Tibial nerve (tissue), 4 donors: ENCODE measurements at regions not wholly inside any gene's neighbourhood (a gene's known extent, or its start where the extent isn't known, plus 50 kb on each side); places are given as distances from the start of the nearest gene placed in this dataset.
"Not testable (repeated sequence)": the region's sequence is repeated elsewhere in the genome, so short reads cannot be mapped to it uniquely, and the experiment has no call there.

Experiments used
- DNase-seq, 2 donors: peaks; one replicate each; pipeline ENCODE4 v3.0.0-alpha.2; 2019; ENCODE audit warnings: low spot score in 2 of 2
- H3K27ac ChIP-seq, 4 donors: fragments of 200-600 bp; sonication (generic) in 3 of 4; one replicate each; pipeline ENCODE4 v1.5.1; 2017 to 2019; ENCODE audit warnings: mild to moderate bottlenecking in 1 of 4
- H3K27me3 ChIP-seq, 2 donors: fragments of 200-600 bp; sonication (generic) in 1 of 2; one replicate each; pipeline versions ENCODE4 v1.5.1 to v1.6.0; 2017 to 2019
- H3K36me3 ChIP-seq, 3 donors: fragments of 200-600 bp; sonication (generic); one replicate each; pipeline ENCODE4 v1.5.1; 2018 to 2019
- H3K4me1 ChIP-seq, 4 donors: fragments of 200-600 bp; sonication (generic) in 3 of 4; one replicate each; pipeline ENCODE4 v1.5.1; 2017 to 2019
- H3K4me3 ChIP-seq, 4 donors: fragments of 200-600 bp; sonication (generic) in 3 of 4; one replicate each; pipeline ENCODE4 v1.5.1; 2017 to 2019; ENCODE audit warnings: mild to moderate bottlenecking in 1 of 4, moderate library complexity in 1 of 4
- H3K9me3 ChIP-seq, 4 donors: fragments of 200-600 bp; sonication (generic) in 3 of 4; one replicate each; pipeline ENCODE4 v1.5.1; 2017 to 2019
- EP300 ChIP-seq, 2 donors: sonication (generic); formaldehyde crosslinking; IDR thresholded peaks; one replicate each; pipeline ENCODE4 v1.6.1; 2017; ENCODE audit warnings: antibody characterized with exemption in 2 of 2, mild to moderate bottlenecking in 1 of 2
- POLR2A ChIP-seq, 2 donors: fragments of 450-650 bp; IDR thresholded peaks; one replicate each; pipeline ENCODE4 v1.6.1; 2017; ENCODE audit warnings: antibody characterized with exemption in 2 of 2, mild to moderate bottlenecking in 2 of 2, moderate library complexity in 2 of 2
- WGBS, 2 donors: methylation state at CpG; one replicate each; pipeline ENCODE4 v1.1.5; 2018; 5-methylcytosine and 5-hydroxymethylcytosine counted together
- TF ChIP-seq, protein P1 (sequence below), 5 experiments: fragments of 200-600 bp in 3 of 5; fragments of 450-650 bp in 2 of 5; sonication (generic) in 3 of 5; IDR thresholded peaks; one replicate each; pipeline ENCODE4 v1.5.1; 2016 to 2019; ENCODE audit warnings: antibody characterized with exemption in 5 of 5, mild to moderate bottlenecking in 3 of 5, moderate library complexity in 2 of 5

DNA sequence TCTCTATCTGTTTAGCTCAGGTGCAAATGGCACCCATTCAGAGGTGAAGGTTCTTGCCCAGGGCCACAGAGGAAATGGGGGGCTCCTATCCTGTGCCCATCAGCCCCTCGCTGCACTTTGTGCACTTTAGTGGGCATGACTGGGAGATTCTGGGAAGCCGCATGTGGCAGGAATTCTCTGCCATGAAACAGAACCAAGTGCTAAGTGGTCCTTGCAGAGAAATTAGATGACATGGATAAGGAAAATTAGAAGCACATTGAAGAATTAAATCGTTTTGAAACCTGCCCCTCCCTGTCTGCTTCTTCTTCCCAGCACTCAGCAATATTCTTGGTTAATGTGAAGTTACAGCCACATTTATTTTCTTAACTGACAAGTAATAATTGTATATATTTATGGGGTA is 185.2 kb upstream of the RTL1 start:
- DNase-seq: no peak
- Histone ChIP-seq H3K36me3 (no peaks in the 10 kb centered on the region), H3K27ac (peak overlapping the region in 2 of 4 donors; percentile 55), H3K9me3 (peaks cover 0 to 5% (median 0%) of the 10 kb centered on the region in 4 donors), H3K4me3 (no peak overlapping the region), H3K4me1 (peaks cover 0 to 5% (median 0%) of the 10 kb centered on the region in 4 donors), H3K27me3 (no peaks in the 10 kb centered on the region)
- no peak for TF ChIP-seq EP300 (IDR thresholded peaks at IDR 0.05)
- TF ChIP-seq, protein P1, sequence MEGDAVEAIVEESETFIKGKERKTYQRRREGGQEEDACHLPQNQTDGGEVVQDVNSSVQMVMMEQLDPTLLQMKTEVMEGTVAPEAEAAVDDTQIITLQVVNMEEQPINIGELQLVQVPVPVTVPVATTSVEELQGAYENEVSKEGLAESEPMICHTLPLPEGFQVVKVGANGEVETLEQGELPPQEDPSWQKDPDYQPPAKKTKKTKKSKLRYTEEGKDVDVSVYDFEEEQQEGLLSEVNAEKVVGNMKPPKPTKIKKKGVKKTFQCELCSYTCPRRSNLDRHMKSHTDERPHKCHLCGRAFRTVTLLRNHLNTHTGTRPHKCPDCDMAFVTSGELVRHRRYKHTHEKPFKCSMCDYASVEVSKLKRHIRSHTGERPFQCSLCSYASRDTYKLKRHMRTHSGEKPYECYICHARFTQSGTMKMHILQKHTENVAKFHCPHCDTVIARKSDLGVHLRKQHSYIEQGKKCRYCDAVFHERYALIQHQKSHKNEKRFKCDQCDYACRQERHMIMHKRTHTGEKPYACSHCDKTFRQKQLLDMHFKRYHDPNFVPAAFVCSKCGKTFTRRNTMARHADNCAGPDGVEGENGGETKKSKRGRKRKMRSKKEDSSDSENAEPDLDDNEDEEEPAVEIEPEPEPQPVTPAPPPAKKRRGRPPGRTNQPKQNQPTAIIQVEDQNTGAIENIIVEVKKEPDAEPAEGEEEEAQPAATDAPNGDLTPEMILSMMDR (IDR thresholded peaks at IDR 0.05): no peak
- TF ChIP-seq POLR2A (IDR thresholded peaks at IDR 0.05): no peak
- WGBS, 2 donors: 79 to 83% methylated on average over 3 of the region's 3 CpGs

GRCh38 chr14:101090478-101090877 is 187.0 kb upstream of the RTL1 start:
- not testable (repeated sequence) for H3K4me1 ChIP-seq, DNase-seq, H3K36me3 ChIP-seq, H3K9me3 ChIP-seq, H3K27ac ChIP-seq, H3K4me3 ChIP-seq, H3K27me3 ChIP-seq
- WGBS, 2 donors: 86 to 92% methylated on average over 11 of the region's 11 CpGs

DNA sequence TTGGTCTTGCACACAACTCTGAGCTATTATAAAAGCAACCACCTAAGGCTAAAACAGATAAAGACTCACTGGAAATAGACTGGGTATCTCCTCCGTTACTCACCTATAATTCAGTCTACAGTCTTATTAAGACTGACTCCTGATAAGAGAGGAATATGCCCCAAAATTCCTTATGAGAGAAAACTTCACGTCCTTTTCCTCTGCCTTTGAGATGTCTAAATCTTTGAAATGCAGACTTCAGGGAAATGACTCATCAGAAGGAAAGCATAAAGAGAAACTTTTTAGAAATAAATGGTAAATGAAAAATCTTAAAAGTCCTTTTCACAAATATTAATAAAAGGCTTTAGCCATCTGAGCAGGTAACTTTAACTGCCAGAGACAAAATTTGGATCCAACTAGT is 187.5 kb upstream of the RTL1 start:
- no peak for DNase-seq
- Histone ChIP-seq H3K4me3 (no peak overlapping the region), H3K9me3 (peaks cover 0 to 3% (median 0%) of the 10 kb centered on the region in 4 donors), H3K36me3 (no peaks in the 10 kb centered on the region), H3K27me3 (no peaks in the 10 kb centered on the region), H3K4me1 (peaks cover 0 to 5% (median 0%) of the 10 kb centered on the region in 4 donors), H3K27ac (no peak overlapping the region)
- no peak for TF ChIP-seq EP300 (IDR thresholded peaks at IDR 0.05)
- TF ChIP-seq, protein P1 (IDR thresholded peaks at IDR 0.05): no peak
- no peak for TF ChIP-seq POLR2A (IDR thresholded peaks at IDR 0.05)
- WGBS, 2 donors: 69 to 72% methylated on average over 2 of the region's 2 CpGs

- H3K4me3 ChIP-seq, H3K9me3 ChIP-seq, H3K27me3 ChIP-seq, DNase-seq, H3K36me3 ChIP-seq, H3K27ac ChIP-seq, H3K4me1 ChIP-seq: not testable (repeated sequence)
- WGBS, 2 donors: 93 to 97% methylated on average over 6 of the region's 6 CpGs
These were observed 191.4 kb upstream of the RTL1 start for GRCh38 chr14:101094916-101095315.

- Histone ChIP-seq H3K36me3 (no peaks in the 10 kb centered on the region), H3K4me1 (no peaks in the 10 kb centered on the region), H3K27ac (no peak overlapping the region), H3K4me3 (no peak overlapping the region), H3K9me3 (peaks cover 0 to 19% (median 3%) of the 10 kb centered on the region in 4 donors), H3K27me3 (no peaks in the 10 kb centered on the region)
- no peak for DNase-seq
- 78 to 88% methylated on average over 2 of the region's 2 CpGs for WGBS, 2 donors
- TF ChIP-seq POLR2A (IDR thresholded peaks at IDR 0.05) (no peak), EP300 (IDR thresholded peaks at IDR 0.05) (no peak)
- TF ChIP-seq, protein P1 (IDR thresholded peaks at IDR 0.05): no peak
These were observed 193.0 kb upstream of the RTL1 start for GRCh38 chr14:101096551-101096950.

- Histone ChIP-seq H3K4me3 (no peak overlapping the region), H3K9me3 (peaks cover 0 to 22% (median 3%) of the 10 kb centered on the region in 4 donors), H3K27ac (no peak overlapping the region), H3K4me1 (no peaks in the 10 kb centered on the region), H3K27me3 (no peaks in the 10 kb centered on the region), H3K36me3 (no peaks in the 10 kb centered on the region)
- no peak for TF ChIP-seq POLR2A (IDR thresholded peaks at IDR 0.05)
- TF ChIP-seq, protein P1 (IDR thresholded peaks at IDR 0.05): no peak
- no peak for TF ChIP-seq EP300 (IDR thresholded peaks at IDR 0.05)
- WGBS, 2 donors: 76 to 79% methylated on average over 3 of the region's 3 CpGs
- no peak for DNase-seq
These were observed 193.7 kb upstream of the RTL1 start for GRCh38 chr14:101097109-101097793.
